BLaER1 treated with 17β-estradiol and CSF1 and Interleukin-3, amounts not matched to agents 10 nM and 100 nM (cell line): ENCODE measurements at regions not wholly inside any gene's neighbourhood (a gene's known extent, or its start where the extent isn't known, plus 50 kb on each side); places are given as distances from the start of the nearest gene placed in this dataset.
A peak's percentile ranks its signal among the peaks of the same experiment; 100 is the strongest.

ENCODE experiments used
- H3K27ac ChIP-seq, 11 experiments: shearing (Covaris generic); formaldehyde crosslinking; 2 replicates each; pipeline ENCODE4 v1.8.1; 2022
- H3K27me3 ChIP-seq, 11 experiments: shearing (Covaris generic); formaldehyde crosslinking; 2 replicates each; pipeline ENCODE4 v1.8.1; 2022
- H3K36me3 ChIP-seq, 11 experiments: shearing (Covaris generic); formaldehyde crosslinking; 2 replicates each; pipeline ENCODE4 v1.8.1; 2022
- H3K4me1 ChIP-seq, 10 experiments: shearing (Covaris generic); formaldehyde crosslinking; 2 replicates each; pipeline ENCODE4 v1.8.1; 2022
- H3K4me2 ChIP-seq, 11 experiments: shearing (Covaris generic); formaldehyde crosslinking; 2 replicates each; pipeline ENCODE4 v1.8.1; 2022
- H3K4me3 ChIP-seq, 10 experiments: shearing (Covaris generic); formaldehyde crosslinking; 2 replicates each; pipeline ENCODE4 v1.8.1; 2022
- H3K9ac ChIP-seq, 11 experiments: shearing (Covaris generic); formaldehyde crosslinking; 2 replicates each; pipeline ENCODE4 v1.8.1; 2022
- H3K9me3 ChIP-seq, 11 experiments: shearing (Covaris generic); formaldehyde crosslinking; replicated peaks in 1 of 11; 2 replicates each; pipeline ENCODE4 v1.8.1; 2022
- H4K20me1 ChIP-seq, 11 experiments: shearing (Covaris generic); formaldehyde crosslinking; 2 replicates each; pipeline ENCODE4 v1.8.1; 2022
- Cebpa-rat ChIP-seq, 11 experiments: shearing (Covaris generic); IDR thresholded peaks; 2 replicates each; pipeline ENCODE4 v1.8.1; 2022

DNA sequence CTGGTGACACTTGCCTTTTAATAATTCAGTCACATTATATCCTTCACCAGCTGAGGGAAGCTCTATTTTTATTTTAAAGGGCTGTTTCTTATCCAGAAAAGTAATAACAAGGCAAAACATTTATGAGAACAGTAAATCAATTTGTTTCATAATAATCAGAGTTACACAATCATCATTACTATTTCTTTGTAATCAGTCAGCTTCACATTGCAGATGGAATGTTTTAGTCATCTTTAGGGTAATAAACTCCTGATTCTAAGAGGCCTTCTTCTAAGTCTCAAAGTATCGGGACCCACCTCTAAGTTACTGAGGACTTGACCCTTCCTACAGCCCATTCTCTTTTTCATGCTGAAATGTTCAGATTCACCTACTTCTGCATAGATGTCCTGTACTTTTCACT is 298.3 kb upstream of the TGFBR2 start:
- Histone ChIP-seq H3K4me3 (no peak overlapping the region), H3K9ac (no peak overlapping the region), H3K9me3 (peaks cover 0 to 12% (median 6%) of the 10 kb centered on the region in 11 experiments; a peak in 13 of 22 replicates), H3K4me2 (no peak overlapping the region), H3K27ac (no peak overlapping the region), H3K27me3 (no peaks in the 10 kb centered on the region), H4K20me1 (no peaks in the 10 kb centered on the region), H3K36me3 (no peaks in the 10 kb centered on the region), H3K4me1 (peaks cover 0 to 4% (median 0%) of the 10 kb centered on the region in 10 experiments; a peak in 1 of 20 replicates)
- TF ChIP-seq Cebpa-rat (IDR thresholded peaks at IDR 0.05): no peak

DNA sequence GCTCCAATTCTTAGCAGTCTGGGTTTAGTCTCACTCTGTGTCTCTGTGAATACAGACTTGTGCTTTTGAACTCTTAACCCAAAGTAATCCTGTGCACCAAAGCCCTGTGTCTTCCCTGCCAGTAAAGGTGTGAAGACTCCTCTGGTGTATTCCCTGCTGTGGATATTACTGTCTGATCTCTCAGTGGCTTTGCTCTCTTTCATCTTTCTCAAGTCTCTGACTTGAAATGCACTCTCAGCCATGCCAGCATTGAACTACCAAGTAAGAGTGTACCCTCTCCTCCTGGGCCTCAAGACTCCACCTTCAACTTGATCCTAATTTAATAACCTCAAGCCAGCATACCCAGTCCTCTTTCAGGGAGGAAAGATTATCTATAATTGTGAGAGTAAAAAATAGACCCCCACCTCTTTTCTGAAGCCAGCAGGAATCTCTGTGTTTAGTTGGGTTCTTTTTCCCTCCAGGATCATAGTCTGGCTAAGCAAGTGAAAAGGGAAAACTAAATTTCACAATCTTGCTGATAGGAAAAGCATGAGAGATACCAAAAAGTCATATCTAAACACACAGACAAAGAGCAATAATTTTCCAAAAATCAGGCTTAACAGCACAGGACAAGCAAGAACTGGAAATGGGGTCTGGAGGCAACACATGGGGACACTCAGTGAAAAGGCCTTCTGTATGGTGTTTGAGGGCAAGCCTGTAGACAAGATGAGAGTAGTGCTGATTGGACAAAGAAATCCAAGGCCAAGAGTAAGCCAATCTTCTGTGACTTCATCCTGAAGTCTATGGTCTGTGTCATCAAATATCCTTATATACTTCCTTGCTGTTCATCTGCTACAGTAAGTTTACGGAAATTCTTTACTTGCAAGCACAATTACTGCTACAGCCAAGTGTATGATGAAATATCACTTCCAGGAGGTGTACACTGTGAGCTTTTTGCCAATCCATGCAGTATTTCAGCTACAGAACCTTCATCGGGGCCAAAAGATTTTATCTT is 296.1 kb upstream of the TGFBR2 start:
- no peaks in the 10 kb centered on the region for H3K9me3 ChIP-seq
- no peak overlapping the region for H3K9ac ChIP-seq
- H3K4me1 ChIP-seq: peaks cover 0 to 14% (median 0%) of the 10 kb centered on the region in 10 experiments; a peak in 6 of 20 replicates
- H3K36me3 ChIP-seq: no peaks in the 10 kb centered on the region
- H3K4me2 ChIP-seq: no peak overlapping the region
- H3K4me3 ChIP-seq: no peak overlapping the region
- no peak for TF ChIP-seq Cebpa-rat (IDR thresholded peaks at IDR 0.05)
- no peak overlapping the region for H3K27ac ChIP-seq
- H4K20me1 ChIP-seq: no peaks in the 10 kb centered on the region
- H3K27me3 ChIP-seq: no peaks in the 10 kb centered on the region

DNA sequence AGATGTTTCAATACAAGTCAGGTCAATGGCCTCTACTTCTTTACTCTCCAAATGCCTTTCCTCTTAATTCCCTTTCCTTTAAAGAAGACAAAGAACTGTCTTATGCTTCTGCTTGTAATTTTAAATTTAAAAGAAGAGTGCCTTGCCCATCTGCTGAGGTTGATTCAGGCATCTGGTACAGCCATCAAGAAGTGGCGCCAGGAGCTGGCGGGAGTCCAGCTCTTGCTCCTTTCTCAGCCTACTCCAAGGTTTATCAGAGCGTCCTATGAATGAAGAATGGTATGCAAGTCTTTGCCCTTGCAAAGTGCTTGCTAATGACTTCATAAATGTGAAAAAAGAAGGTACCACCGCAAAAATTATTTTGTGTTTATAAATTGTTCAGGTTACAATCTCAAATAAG is 294.6 kb upstream of the TGFBR2 start:
- H3K27ac ChIP-seq: no peak overlapping the region
- TF ChIP-seq Cebpa-rat (IDR thresholded peaks at IDR 0.05): no peak
- no peak overlapping the region for H3K9ac ChIP-seq
- H3K4me1 ChIP-seq: peaks cover 0 to 14% (median 0%) of the 10 kb centered on the region in 10 experiments; a peak in 6 of 20 replicates
- H3K9me3 ChIP-seq: peaks cover 0 to 3% (median 0%) of the 10 kb centered on the region in 11 experiments; a peak in 3 of 22 replicates
- H3K36me3 ChIP-seq: no peaks in the 10 kb centered on the region
- H3K4me3 ChIP-seq: no peak overlapping the region
- no peaks in the 10 kb centered on the region for H4K20me1 ChIP-seq
- no peak overlapping the region for H3K4me2 ChIP-seq
- no peaks in the 10 kb centered on the region for H3K27me3 ChIP-seq

DNA sequence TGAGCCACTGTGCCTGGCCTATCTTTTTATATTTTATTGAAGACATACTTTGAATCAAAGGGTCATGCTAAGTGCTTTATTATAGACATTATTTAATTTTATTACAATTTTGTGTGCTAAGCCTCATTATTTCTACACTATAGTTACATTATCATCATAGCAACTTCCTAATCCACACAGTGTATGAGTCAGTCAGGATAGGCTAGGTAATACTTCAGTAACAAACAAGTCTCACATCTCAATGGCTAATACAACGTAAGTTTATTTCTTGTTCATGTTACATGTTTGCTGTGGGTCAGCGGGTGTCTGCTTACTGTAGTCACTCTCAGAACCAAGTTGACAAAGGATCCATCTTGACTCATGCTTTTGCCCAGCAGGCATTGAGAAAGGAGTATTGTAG is 292.6 kb upstream of the TGFBR2 start:
- Histone ChIP-seq H3K4me2 (no peak overlapping the region), H4K20me1 (no peaks in the 10 kb centered on the region), H3K4me3 (no peak overlapping the region), H3K9ac (no peak overlapping the region), H3K27me3 (no peaks in the 10 kb centered on the region), H3K36me3 (no peaks in the 10 kb centered on the region), H3K9me3 (peaks cover 0 to 6% (median 0%) of the 10 kb centered on the region in 11 experiments; a peak in 4 of 22 replicates), H3K4me1 (peaks cover 0 to 10% (median 0%) of the 10 kb centered on the region in 10 experiments; a peak in 6 of 20 replicates), H3K27ac (no peak overlapping the region)
- no peak for TF ChIP-seq Cebpa-rat (IDR thresholded peaks at IDR 0.05)

DNA sequence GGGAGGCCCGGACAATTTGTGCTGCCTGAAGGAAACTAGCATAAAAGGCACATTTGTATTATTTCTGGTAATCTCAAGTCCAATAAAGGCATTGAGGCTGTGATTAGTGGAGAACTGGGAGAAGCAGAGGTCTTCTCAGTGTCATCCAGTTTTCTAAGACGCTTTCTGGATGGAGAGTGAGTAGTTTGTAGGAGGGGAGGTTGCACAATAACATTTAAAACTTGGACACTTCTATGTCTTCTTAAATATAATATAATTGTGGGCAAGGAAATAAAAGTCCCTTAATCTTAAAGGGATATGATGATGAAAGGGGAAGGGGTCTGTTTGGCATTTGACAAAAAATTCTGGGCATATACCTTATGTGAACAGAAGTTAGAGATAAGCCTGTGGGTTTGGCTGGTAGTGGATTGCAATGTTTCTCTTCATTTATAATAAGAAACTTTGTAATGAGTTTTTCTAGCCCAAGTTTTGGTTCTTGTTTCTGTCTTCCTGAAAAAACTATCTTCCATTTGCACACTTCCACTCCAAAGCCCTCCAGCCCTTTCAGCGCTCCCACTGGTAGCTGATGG is 291.6 kb upstream of the TGFBR2 start:
- H3K9ac ChIP-seq: no peak overlapping the region
- H3K36me3 ChIP-seq: no peaks in the 10 kb centered on the region
- no peak overlapping the region for H3K4me3 ChIP-seq
- H3K4me1 ChIP-seq: peaks cover 0 to 10% (median 0%) of the 10 kb centered on the region in 10 experiments; a peak in 6 of 20 replicates
- H3K4me2 ChIP-seq: peak overlapping the region in 3 of 11 experiments; percentile 4 to 56 (median 26); a peak in 4 of 22 replicates
- TF ChIP-seq Cebpa-rat (IDR thresholded peaks at IDR 0.05): no peak
- H4K20me1 ChIP-seq: no peaks in the 10 kb centered on the region
- H3K27ac ChIP-seq: no peak overlapping the region
- H3K9me3 ChIP-seq: peaks cover 0 to 6% (median 0%) of the 10 kb centered on the region in 11 experiments; a peak in 4 of 22 replicates
- H3K27me3 ChIP-seq: no peaks in the 10 kb centered on the region

DNA sequence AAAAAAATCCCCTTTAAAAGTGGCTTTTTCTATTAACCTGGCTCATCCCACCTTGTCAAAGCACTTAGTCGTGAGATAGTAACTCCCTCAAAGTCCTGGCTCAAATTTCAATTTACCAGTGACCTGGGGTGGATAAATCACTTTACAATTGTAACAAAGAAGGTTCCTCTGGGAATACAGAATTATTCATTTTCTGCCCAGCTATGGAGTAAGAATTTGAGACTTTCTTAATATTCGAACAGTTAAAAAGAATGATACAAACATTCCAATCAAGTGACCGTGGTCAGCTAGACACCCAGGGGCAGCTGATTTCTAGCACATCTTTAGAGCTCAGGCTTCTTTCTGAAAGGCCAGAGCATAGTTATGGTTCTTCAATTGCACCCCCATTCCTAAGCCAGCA is 291.0 kb upstream of the TGFBR2 start:
- no peak overlapping the region for H3K4me3 ChIP-seq
- no peak overlapping the region; a peak in 1 of 22 replicates for H3K4me2 ChIP-seq
- TF ChIP-seq Cebpa-rat (IDR thresholded peaks at IDR 0.05): no peak

DNA sequence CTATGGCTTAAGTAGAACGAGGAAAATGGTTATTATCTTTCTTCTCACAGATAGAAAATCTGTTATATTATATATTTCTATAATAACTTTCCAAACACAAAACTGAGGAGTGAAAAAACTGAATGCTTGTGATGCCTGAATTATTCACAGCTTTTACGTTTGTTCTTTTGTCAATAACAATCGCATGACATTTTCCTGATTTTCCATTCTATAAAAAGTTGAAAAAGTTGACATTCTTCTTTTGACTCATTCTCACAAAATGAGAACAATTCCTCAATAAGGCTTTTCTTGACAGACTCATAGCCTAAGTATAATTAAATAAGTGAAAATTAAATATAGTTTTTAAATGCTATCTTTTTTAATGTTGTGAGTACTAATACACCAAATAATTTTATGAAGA is 288.8 kb upstream of the TGFBR2 start:
- H3K27ac ChIP-seq: no peak overlapping the region
- no peak overlapping the region for H3K4me2 ChIP-seq
- no peak overlapping the region for H3K4me3 ChIP-seq
- no peak for TF ChIP-seq Cebpa-rat (IDR thresholded peaks at IDR 0.05)
- no peaks in the 10 kb centered on the region for H4K20me1 ChIP-seq
- H3K4me1 ChIP-seq: peaks cover 0 to 10% (median 0%) of the 10 kb centered on the region in 10 experiments; a peak in 6 of 20 replicates
- no peaks in the 10 kb centered on the region for H3K27me3 ChIP-seq
- peaks cover 0 to 10% (median 1%) of the 10 kb centered on the region in 11 experiments; a peak in 6 of 22 replicates for H3K9me3 ChIP-seq
- H3K36me3 ChIP-seq: no peaks in the 10 kb centered on the region
- no peak overlapping the region for H3K9ac ChIP-seq

More for the DNA sequence above, 291.0 kb upstream of the TGFBR2 start:
- Histone ChIP-seq H3K27me3 (no peaks in the 10 kb centered on the region), H3K27ac (no peak overlapping the region), H4K20me1 (no peaks in the 10 kb centered on the region), H3K36me3 (no peaks in the 10 kb centered on the region), H3K9me3 (peaks cover 0 to 6% (median 0%) of the 10 kb centered on the region in 11 experiments; a peak in 4 of 22 replicates), H3K9ac (no peak overlapping the region), H3K4me1 (peaks cover 0 to 10% (median 0%) of the 10 kb centered on the region in 10 experiments; a peak in 6 of 20 replicates)

DNA sequence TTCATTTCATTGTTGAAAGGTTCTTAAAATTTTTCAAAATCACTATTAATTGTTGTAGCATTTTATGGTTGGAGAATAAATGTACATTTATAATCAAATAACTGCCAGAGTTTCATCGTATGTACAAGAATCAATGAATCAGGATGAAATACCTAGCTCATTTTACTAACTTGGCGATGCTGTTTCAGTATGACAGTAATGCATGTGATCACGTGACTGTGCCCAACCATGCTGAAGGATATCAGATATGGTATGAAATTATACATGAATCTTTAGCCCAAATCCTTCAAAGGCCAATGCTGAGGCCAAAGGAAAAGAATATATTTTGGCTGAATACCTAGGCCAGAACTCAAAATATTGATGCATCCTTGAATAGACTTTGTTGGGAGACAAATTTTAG is 288.3 kb upstream of the TGFBR2 start:
- H3K27ac ChIP-seq: no peak overlapping the region
- no peak overlapping the region for H3K9ac ChIP-seq
- no peaks in the 10 kb centered on the region for H3K27me3 ChIP-seq
- peaks cover 0 to 10% (median 0%) of the 10 kb centered on the region in 10 experiments; a peak in 6 of 20 replicates for H3K4me1 ChIP-seq
- H3K4me3 ChIP-seq: no peak overlapping the region
- H3K4me2 ChIP-seq: no peak overlapping the region
- peaks cover 0 to 14% (median 4%) of the 10 kb centered on the region in 11 experiments; a peak in 7 of 22 replicates for H3K9me3 ChIP-seq
- no peaks in the 10 kb centered on the region for H4K20me1 ChIP-seq
- TF ChIP-seq Cebpa-rat (IDR thresholded peaks at IDR 0.05): no peak
- H3K36me3 ChIP-seq: no peaks in the 10 kb centered on the region

DNA sequence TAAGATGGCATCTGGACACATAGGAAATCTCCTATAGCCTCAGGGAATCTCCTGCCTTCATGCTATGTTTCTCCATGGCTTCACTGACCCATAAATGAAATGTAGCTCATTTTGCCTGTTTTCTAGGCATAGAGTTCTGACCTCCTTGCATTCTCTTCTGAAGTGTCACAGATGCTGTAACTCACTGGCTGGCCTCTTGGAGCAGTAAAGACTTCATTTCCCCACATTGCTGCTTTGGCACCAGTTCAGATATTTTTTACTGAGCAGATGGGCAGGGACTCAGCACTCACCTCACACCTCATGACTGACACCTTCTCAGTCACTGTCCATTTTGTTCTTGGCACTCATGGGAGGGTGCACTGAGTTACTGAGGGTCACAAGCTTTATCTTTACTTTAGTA is 286.7 kb upstream of the TGFBR2 start:
- peaks cover 0 to 5% (median 0%) of the 10 kb centered on the region in 10 experiments; a peak in 6 of 20 replicates for H3K4me1 ChIP-seq
- no peak overlapping the region for H3K4me3 ChIP-seq
- no peak for TF ChIP-seq Cebpa-rat (IDR thresholded peaks at IDR 0.05)
- H4K20me1 ChIP-seq: no peaks in the 10 kb centered on the region
- no peak overlapping the region for H3K27ac ChIP-seq
- H3K9ac ChIP-seq: no peak overlapping the region
- peaks cover 0 to 21% (median 10%) of the 10 kb centered on the region in 11 experiments; a peak in 8 of 22 replicates for H3K9me3 ChIP-seq
- H3K27me3 ChIP-seq: no peaks in the 10 kb centered on the region
- no peaks in the 10 kb centered on the region for H3K36me3 ChIP-seq
- no peak overlapping the region for H3K4me2 ChIP-seq
